HG03378 (cell line): ENCODE measurements at regions not wholly inside any gene's neighbourhood (a gene's known extent, or its start where the extent isn't known, plus 50 kb on each side); places are given as distances from the start of the nearest gene placed in this dataset.
"Not testable (repeated sequence)": the region's sequence is repeated elsewhere in the genome, so short reads cannot be mapped to it uniquely, and the experiment has no call there.

ENCODE experiments used
- ATAC-seq: cut with Tn5 transposase; IDR thresholded peaks from one replicate; pipeline ENCODE4 v1.9.1; 2021; ENCODE audit warnings: mild to moderate bottlenecking, moderate library complexity; ENCODE audit not compliant: unreplicated experiment

GRCh38 chr14:92223025-92223424 lies 99.9 kb upstream of the SLC24A4 start:
- ATAC-seq, result no peak

- ATAC-seq, result no peak
Measured at GRCh38 chr14:92224358-92224954, 98.5 kb upstream of the SLC24A4 start.

DNA sequence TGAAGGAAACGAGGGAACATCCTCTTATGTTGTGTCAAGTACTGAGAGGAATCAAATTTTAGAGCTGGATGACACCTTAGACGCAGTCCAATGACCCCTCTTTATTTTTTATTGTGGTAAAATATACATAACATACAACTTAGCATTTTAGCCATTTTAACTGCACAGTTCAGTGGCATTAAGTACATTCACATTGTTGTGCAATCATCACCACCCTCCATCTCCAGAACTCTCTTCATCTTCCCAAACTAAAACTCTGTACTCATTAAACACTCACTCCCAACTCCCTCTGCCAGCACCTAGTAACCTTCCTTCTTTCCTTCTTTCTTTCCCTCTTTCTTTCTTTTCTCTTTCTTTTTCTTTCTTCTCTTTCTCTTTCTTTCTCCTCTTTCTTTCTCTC lies 97.2 kb upstream of the SLC24A4 start:
- no peak for ATAC-seq

- ATAC-seq, result not testable (repeated sequence)
Measured at GRCh38 chr14:92226166-92226565, 96.8 kb upstream of the SLC24A4 start.

DNA sequence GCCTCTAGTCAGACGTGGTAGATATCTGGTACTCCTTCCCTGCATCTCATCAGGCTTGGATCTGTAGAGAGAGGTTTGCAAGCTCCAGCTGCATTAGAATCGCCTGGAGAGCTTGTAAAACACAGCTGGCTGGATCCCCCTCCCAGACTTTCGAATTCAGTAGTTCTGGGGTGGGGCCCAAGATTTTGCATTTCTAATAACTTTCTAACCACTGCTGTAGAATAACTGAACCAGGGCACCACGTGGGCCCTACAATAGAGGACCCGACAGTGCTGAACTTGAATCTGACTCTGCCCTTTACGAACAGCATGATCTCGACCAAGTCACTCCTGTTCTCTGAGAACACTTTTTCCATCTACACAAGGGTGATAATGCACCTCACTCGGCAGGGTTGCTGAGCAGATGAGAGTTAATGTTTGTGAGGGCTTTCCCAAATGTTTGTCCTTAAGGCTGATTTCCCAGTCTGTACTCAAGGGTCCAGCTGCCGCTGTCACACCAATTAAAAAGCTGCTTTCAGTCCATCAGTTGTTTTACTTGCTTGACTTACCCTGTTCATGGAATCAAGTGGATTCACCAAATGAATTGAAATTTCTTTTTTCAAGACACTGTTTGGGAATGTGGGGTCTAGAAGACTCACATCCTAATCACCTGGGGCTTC lies 86.6 kb upstream of the SLC24A4 start:
- no peak for ATAC-seq

DNA sequence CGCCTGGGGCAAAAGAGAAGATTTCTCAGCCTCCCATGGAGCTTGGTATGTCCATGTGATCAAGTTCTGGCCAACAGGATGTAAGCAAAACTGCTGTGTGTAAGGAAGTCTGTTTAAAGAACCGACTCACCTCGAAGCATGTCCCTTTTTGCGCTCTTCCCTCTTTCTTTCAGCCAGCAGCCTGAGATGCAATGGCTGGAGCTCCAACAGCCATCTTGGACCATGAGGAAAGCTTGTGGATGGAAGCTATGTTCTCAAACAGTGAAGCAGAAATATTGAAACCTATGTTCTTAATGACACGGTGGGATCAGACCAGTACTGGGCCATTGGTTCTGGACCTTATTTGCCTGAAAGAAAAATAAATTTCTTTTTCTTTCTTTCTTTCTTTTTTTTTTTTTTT lies 82.3 kb upstream of the SLC24A4 start:
- no peak for ATAC-seq

GRCh38 chr14:92241966-92242595 lies 80.9 kb upstream of the SLC24A4 start:
- no peak for ATAC-seq

GRCh38 chr14:92244805-92245204 lies 78.2 kb upstream of the SLC24A4 start:
- no peak for ATAC-seq

- ATAC-seq, result no peak
Measured at GRCh38 chr14:92247341-92247740, 75.6 kb upstream of the SLC24A4 start.

DNA sequence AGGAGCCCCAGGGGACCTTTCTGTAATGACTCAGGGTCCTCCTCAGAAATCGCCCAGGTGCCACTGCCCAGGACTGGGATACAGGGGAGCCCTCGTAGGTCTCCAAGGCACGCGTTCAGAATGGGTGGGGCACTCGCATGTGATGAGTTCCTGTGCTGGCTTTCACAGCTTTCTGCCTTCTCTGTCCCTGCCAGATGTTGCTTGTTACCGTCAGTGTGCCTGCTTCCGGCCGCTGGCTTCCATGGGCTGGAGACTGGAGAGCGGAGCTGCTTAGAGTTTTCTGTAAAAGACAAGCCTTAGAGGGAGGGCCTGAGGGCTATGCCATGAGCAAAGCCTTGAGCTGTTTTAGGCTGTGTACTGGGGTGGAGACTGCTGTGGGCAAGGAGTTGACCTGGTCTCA lies 75.0 kb upstream of the SLC24A4 start:
- no peak for ATAC-seq

DNA sequence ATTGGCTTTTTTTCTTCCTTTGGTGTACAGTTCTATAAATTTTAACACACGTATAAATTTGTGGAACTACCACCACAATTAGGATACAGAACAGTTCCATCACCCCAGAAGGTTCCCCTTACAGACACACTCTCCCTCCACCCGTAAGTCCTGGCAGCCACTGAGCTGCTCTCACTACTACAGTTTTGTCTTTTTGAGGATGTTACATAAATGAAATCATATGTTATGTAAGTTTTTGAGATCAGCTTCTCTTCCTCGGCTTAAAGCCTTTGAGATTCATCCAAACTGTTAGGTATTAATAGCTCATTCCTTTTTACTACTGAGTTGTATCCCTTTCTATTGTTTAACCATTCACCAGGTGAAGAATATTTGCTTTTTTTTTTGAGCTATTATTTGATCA lies 74.3 kb upstream of the SLC24A4 start:
- no peak for ATAC-seq

DNA sequence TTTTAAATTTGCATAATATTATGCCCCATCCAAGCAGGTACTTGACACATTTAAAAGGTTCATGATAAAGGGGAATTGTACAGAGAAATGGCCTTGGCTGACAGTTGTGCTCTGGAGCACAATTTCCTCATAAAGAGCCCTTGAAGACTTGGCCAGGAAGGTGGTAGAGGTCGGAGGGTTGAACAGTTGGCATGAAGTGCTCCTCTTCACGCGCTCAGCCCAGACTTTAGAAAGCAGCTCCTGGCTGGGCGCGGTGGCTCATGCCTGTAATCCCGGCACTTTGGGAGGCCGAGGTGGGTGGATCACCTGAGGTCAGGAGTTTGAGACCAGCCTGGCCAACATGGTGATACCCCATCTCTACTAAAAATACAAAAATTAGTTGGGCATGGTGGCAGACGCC lies 72.6 kb upstream of the SLC24A4 start:
- not testable (repeated sequence) for ATAC-seq

- ATAC-seq, result no peak
Measured at GRCh38 chr14:92252323-92252722, 70.6 kb upstream of the SLC24A4 start.

GRCh38 chr14:92253381-92253894 lies 69.5 kb upstream of the SLC24A4 start:
- no peak for ATAC-seq

- no peak for ATAC-seq
Measured at GRCh38 chr14:92254786-92255185, 68.2 kb upstream of the SLC24A4 start.

DNA sequence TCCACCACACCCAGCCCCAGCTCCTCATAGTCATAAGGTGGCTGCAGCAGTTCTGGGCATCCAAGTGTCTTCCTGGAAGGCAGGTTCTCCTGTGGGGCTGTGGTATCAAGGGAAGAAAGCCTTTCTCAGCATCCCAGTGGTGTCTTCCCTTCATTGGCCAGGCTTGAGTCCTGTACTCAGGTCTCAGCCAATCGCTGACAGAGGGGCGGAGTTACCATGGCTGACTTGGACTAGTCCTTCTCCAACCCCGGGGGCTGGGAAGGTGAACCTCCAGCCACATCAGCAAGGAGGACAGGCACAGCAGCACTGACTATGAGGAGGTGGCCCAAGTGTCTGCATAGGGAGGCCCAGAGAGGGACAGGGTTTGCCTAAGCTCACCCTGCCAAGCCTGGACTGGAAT lies 64.0 kb upstream of the SLC24A4 start:
- no peak for ATAC-seq

DNA sequence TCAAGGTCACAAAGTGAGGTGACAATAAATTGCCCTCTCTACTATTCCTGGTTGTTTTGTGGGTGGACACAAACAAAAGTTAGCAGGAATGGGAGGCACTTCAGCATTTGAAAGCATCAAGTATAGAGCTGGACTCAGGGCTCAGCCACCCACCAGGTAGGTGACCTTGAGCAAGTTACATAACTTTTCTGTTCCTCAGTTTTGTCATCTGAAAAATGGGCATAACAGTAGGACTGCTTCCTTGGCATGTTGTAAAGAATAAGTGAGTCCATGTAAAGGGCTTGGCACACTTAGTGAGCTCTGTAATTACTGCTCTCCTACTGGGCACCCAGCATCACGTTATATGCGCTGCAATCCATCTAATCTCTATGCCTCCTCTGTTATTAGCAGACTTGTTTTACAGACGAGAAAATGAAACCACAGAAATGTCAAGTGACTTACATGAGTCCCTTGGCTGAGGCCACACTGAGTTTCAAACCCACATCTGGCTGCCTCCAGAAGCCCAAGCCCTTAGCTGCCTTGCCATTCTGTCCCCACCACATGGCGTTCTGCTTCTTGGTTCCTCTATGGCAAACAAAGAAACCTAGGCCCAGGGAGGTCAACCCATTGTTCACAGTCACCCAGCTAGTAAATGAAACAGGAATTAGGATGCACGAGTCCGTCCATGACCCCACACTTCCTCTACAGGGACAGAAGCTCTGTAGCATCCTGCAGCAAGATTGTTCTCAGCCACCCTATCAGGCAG lies 63.2 kb upstream of the SLC24A4 start:
- ATAC-seq, result peak; percentile 59

GRCh38 chr14:92263681-92264080 lies 59.3 kb upstream of the SLC24A4 start:
- ATAC-seq, result no peak

DNA sequence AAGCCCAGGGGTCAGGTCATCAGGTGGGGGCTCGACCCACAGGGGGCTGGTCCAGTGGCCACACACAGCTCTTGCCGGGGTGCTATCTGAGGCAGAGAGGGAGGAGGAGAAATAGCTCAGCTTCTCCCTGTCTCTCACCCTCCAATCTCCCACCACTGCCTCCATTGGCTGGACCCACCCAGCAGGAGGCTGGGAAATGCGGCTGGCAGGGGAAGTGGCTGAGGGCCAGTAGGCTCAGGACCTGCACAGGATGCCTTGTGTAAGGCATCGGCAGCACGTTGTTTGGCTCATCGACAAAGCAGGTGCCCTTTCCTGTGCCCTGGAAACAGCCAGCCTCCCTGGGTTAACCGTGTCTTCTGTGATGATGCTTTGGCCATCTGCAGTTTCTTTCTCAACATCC lies 58.8 kb upstream of the SLC24A4 start:
- ATAC-seq, result no peak

DNA sequence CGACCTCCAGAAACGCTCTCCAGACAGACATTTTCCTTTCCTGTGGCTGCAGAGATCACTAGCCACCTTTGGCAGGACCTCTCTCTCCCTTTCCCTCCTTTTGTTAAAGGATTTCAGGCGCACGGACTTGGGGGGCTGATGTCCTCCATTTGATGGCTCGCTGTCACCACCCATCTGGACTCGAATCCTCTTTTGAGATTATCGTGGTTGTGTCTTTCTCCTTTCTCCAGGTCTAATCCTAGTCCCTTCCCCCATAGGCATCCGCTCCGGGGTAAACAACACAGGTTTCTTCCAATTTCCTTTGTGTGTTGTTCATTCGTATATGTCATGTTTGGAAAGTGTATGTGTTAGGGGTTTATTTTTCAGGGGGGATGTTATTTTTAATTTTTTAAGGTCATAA lies 56.7 kb upstream of the SLC24A4 start:
- ATAC-seq, result no peak
